HCT116 (cell line): ENCODE measurements at regions not wholly inside any gene's neighbourhood (a gene's known extent, or its start where the extent isn't known, plus 50 kb on each side); places are given as distances from the start of the nearest gene placed in this dataset.

ENCODE experiments used
- ATAC-seq: fragments of 200-7000 bp; cut with Tn5 transposase; 2 replicates; pipeline ENCODE4 v1.9.1; 2020; ENCODE audit warnings: mild to moderate bottlenecking, moderate library complexity
- BruUV-seq: library from RNA; stranded (reverse); fragments of 400-500 nt; replicated peaks from 2 replicates; lab custom pipeline; 2021; lab: Mats Ljungman, UMichigan
- CTCF ChIA-PET: fragments of 300-600 bp; sonication (Branson Sonifier 250); formaldehyde crosslinking; loops from one replicate; lab custom pipeline; 2021; ENCODE audit warnings: antibody characterized with exemption; lab: Charles Lee
- POLR2A ChIA-PET: fragments of 300-600, 350-600 bp; sonication (Branson Sonifier 250); formaldehyde crosslinking; loops from one replicate; lab custom pipeline; 2021; ENCODE audit warnings: antibody characterized with exemption; lab: Charles Lee
- RAD21 ChIA-PET, 2 experiments: fragments of 300-600 bp; sonication (Branson Sonifier 250); formaldehyde crosslinking; loops; one replicate each; lab custom pipeline; 2023; ENCODE audit warnings: low total read pairs in 2 of 2; ENCODE audit not compliant: uncharacterized antibody in 2 of 2, unreplicated experiment in 2 of 2, low non-redundant PET in 1 of 2; lab: Charles Lee
- DNase-seq: peaks from one replicate; pipeline ENCODE4 v3.0.0-alpha.2; 2010; ENCODE audit warnings: low read depth, low spot score
- H2AFZ ChIP-seq: fragments of 200-600 bp; shearing (Covaris generic), sonication (generic); 2 replicates; pipeline ENCODE4 v1.6.1; 2017; ENCODE audit warnings: low read depth, mixed run types, mixed read lengths, antibody characterized with exemption, low read length; ENCODE audit not compliant: poor library complexity, severe bottlenecking
- H3K27ac ChIP-seq: 2 replicates; pipeline ENCODE4 v1.5.1; 2012; ENCODE audit warnings: low read depth, low read length
- H3K27me3 ChIP-seq: fragments of 200-600 bp; sonication (generic); 2 replicates; pipeline ENCODE4 v1.6.1; 2016; ENCODE audit warnings: mixed run types, low read length, mixed read lengths; ENCODE audit not compliant: insufficient read depth
- H3K36me3 ChIP-seq, 2 experiments: fragments of 200-500 bp in 1 of 2; fragments of 200-600 bp in 1 of 2; sonication (Bioruptor generic) in 1 of 2; sonication (generic) in 1 of 2; 2 replicates each; pipeline versions ENCODE4 v1.5.1 to v1.6.1; 2014 to 2016; ENCODE audit warnings: low read length in 2 of 2, inconsistent platforms in 1 of 2, mixed read lengths in 1 of 2, mixed run types in 1 of 2; ENCODE audit not compliant: insufficient read depth in 2 of 2, control insufficient read depth in 1 of 2
- H3K4me1 ChIP-seq, 2 experiments: fragments of 200-600 bp in 1 of 2; sonication (generic) in 1 of 2; 2 replicates each; pipeline versions ENCODE4 v1.5.1 to v1.6.1; 2012 to 2017; ENCODE audit warnings: low read length in 2 of 2, inconsistent platforms in 1 of 2, mild to moderate bottlenecking in 1 of 2, mixed read lengths in 1 of 2, mixed run types in 1 of 2, moderate library complexity in 1 of 2; ENCODE audit not compliant: insufficient read depth in 2 of 2, control insufficient read depth in 1 of 2
- H3K4me2 ChIP-seq: fragments of 200-600 bp; sonication (generic); 2 replicates; pipeline ENCODE4 v1.6.1; 2017; ENCODE audit warnings: mixed run types, low read length, mixed read lengths
- H3K4me3 ChIP-seq, 2 experiments: fragments of 200-600 bp in 1 of 2; sonication (generic) in 1 of 2; replicated peaks in 1 of 2; 2 replicates each; pipeline ENCODE4 v1.5.1; 2011 to 2016; ENCODE audit warnings: low read length in 2 of 2, control low read depth in 1 of 2, low read depth in 1 of 2, mild to moderate bottlenecking in 1 of 2, mixed read lengths in 1 of 2, mixed run types in 1 of 2
- H3K79me2 ChIP-seq: fragments of 200-600 bp; sonication (generic); 2 replicates; pipeline ENCODE4 v1.6.1; 2017; ENCODE audit warnings: mild to moderate bottlenecking, mixed run types, low read length, moderate library complexity, mixed read lengths; ENCODE audit not compliant: insufficient read depth
- H3K9ac ChIP-seq: fragments of 200-600 bp; sonication (generic); 2 replicates; pipeline ENCODE4 v1.6.1; 2016; ENCODE audit warnings: low read length, mixed read lengths
- H3K9me2 ChIP-seq: fragments of 200-600 bp; sonication (generic), shearing (Covaris generic); 2 replicates; pipeline ENCODE4 v1.6.1; 2017; ENCODE audit warnings: mixed run types, mild to moderate bottlenecking, moderate library complexity; ENCODE audit not compliant: insufficient read depth
- H3K9me3 ChIP-seq, 2 experiments: fragments of 200-500 bp in 1 of 2; fragments of 200-600 bp in 1 of 2; sonication (Bioruptor generic) in 1 of 2; sonication (generic) in 1 of 2; 2 replicates each; pipeline ENCODE4 v1.6.1; 2014 to 2017; ENCODE audit warnings: low read length in 2 of 2, mixed read lengths in 2 of 2, inconsistent platforms in 1 of 2, low read depth in 1 of 2, mild to moderate bottlenecking in 1 of 2, mixed run types in 1 of 2, moderate library complexity in 1 of 2; ENCODE audit not compliant: control insufficient read depth in 1 of 2, insufficient read depth in 1 of 2
- H4K20me1 ChIP-seq: fragments of 200-600 bp; sonication (generic), shearing (Covaris generic); 2 replicates; pipeline ENCODE4 v1.6.1; 2017; ENCODE audit warnings: mixed run types, mild to moderate bottlenecking, moderate library complexity; ENCODE audit not compliant: insufficient read depth
- ATF3 ChIP-seq: IDR thresholded peaks from 2 replicates; pipeline ENCODE4 v1.6.1; 2012
- CEBPB ChIP-seq: IDR thresholded peaks from 2 replicates; pipeline ENCODE4 v1.6.1; 2012; ENCODE audit warnings: low read depth
- CTCF ChIP-seq, 3 experiments: fragments of 200-600 bp in 1 of 3; sonication (generic) in 1 of 3; IDR thresholded peaks in 2 of 3; conservative IDR thresholded peaks in 1 of 3; 2 replicates each; pipeline ENCODE4 v1.5.1; 2012 to 2017; ENCODE audit warnings: low read depth in 2 of 3, low read length in 2 of 3, antibody characterized with exemption in 1 of 3, borderline replicate concordance in 1 of 3, control low read depth in 1 of 3, mild to moderate bottlenecking in 1 of 3, mixed read lengths in 1 of 3, mixed run types in 1 of 3, moderate library complexity in 1 of 3; ENCODE audit not compliant: insufficient read depth in 1 of 3
- EZH2 ChIP-seq: fragments of 200-600 bp; sonication (generic); IDR thresholded peaks from 2 replicates; pipeline ENCODE4 v1.6.1; 2017; ENCODE audit warnings: antibody characterized with exemption, mixed run types
- EZH2phosphoT487 ChIP-seq: fragments of 200-600 bp; IDR thresholded peaks from 2 replicates; pipeline ENCODE4 v1.6.1; 2018; ENCODE audit warnings: antibody characterized with exemption, borderline replicate concordance
- FOSL1 ChIP-seq: IDR thresholded peaks from 2 replicates; pipeline ENCODE4 v1.6.1; 2012; ENCODE audit warnings: low read depth
- POLR2A ChIP-seq: IDR thresholded peaks from 2 replicates; pipeline ENCODE4 v1.7.0; 2011; ENCODE audit warnings: borderline replicate concordance; ENCODE audit not compliant: insufficient read depth, insufficient read length; ENCODE audit errors: extremely low read depth
- RAD21 ChIP-seq: IDR thresholded peaks from 2 replicates; pipeline ENCODE4 v1.6.1; 2012; ENCODE audit warnings: low read depth, mild to moderate bottlenecking
- SIN3A ChIP-seq: IDR thresholded peaks from 2 replicates; pipeline ENCODE4 v1.6.1; 2012; ENCODE audit warnings: low read depth
- SRF ChIP-seq: IDR thresholded peaks from 2 replicates; pipeline ENCODE4 v1.6.1; 2012; ENCODE audit warnings: low read depth
- YY1 ChIP-seq: IDR thresholded peaks from 2 replicates; pipeline ENCODE4 v1.6.1; 2011; ENCODE audit warnings: low read length, low read depth, moderate library complexity, mild to moderate bottlenecking; ENCODE audit not compliant: insufficient replicate concordance; ENCODE audit errors: extremely low read depth
- ZBTB33 ChIP-seq: IDR thresholded peaks from 2 replicates; pipeline ENCODE4 v1.6.1; 2011; ENCODE audit warnings: mild to moderate bottlenecking, low read length, moderate library complexity; ENCODE audit not compliant: insufficient replicate concordance; ENCODE audit errors: extremely low read depth
- intact Hi-C: fragments of 100-400 bp; cut with micrococcal nuclease; formaldehyde crosslinking; loops from 2 replicates; pipeline ENCODE4 v1.10.0; 2022

DNA sequence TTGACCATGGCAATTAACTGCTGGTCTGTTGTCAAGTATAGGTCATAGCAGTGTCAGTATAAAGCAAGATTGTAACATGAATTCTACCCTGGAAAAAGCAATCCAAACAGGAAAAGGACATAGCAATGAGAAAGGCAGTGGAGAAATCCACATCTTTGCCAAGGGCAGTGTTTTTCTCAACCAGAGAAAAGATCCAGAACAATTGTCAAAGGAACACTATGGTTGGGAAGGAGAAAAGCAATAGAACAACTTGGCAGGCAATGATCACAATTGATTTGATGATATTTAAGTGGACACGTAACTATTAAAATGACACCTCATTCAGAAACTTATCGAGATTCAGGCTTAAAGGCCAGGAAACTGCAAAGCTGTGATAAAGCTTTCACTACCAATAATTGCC lies 271.1 kb downstream of the DIPK2A start:
- H3K9me3 ChIP-seq = no peaks in the 10 kb centered on the region
- no TSS peak for BruUV-seq
- no peaks in the 10 kb centered on the region for H4K20me1 ChIP-seq
- no peak overlapping the region for H3K4me2 ChIP-seq
- DNase-seq (no peak), ATAC-seq (no peak)
- no peaks in the 10 kb centered on the region for H3K79me2 ChIP-seq
- ChIA-PET POLR2A (no interaction called here), CTCF (no interaction called here), RAD21 (no interaction called here)
- no peaks in the 10 kb centered on the region for H3K4me1 ChIP-seq
- no peak overlapping the region for H3K27ac ChIP-seq
- no peaks in the 10 kb centered on the region for H3K27me3 ChIP-seq
- TF ChIP-seq YY1 = no peak
- no peak for TF ChIP-seq POLR2A
- no peak for TF ChIP-seq RAD21
- no peak for TF ChIP-seq ATF3
- no peak for TF ChIP-seq EZH2
- TF ChIP-seq CEBPB = no peak
- no peak for TF ChIP-seq SIN3A
- no peak for TF ChIP-seq CTCF (IDR thresholded peaks at IDR 0.05 in 2 of 3, conservative IDR thresholded peaks at IDR 0.05 in 1 of 3; ENCODE audit: borderline replicate concordance in 1 of 3, insufficient read depth in 1 of 3, low read depth in 2 of 3, low read length in 2 of 3)
- intact Hi-C loops = no loop called here
- no peak overlapping the region for H3K9ac ChIP-seq
- H3K4me3 ChIP-seq = no peak overlapping the region
- no peak overlapping the region for H2AFZ ChIP-seq
- H3K9me2 ChIP-seq = no peaks in the 10 kb centered on the region
- no peaks in the 10 kb centered on the region for H3K36me3 ChIP-seq

GRCh38 chr3:144244662-144245061 lies 273.0 kb downstream of the DIPK2A start:
- Histone ChIP-seq H3K36me3 (no peaks in the 10 kb centered on the region), H3K9me2 (no peaks in the 10 kb centered on the region), H3K79me2 (no peaks in the 10 kb centered on the region), H4K20me1 (no peaks in the 10 kb centered on the region), H3K4me1 (no peaks in the 10 kb centered on the region), H2AFZ (no peak overlapping the region), H3K4me3 (no peak overlapping the region), H3K27me3 (no peaks in the 10 kb centered on the region), H3K4me2 (no peak overlapping the region), H3K9me3 (no peaks in the 10 kb centered on the region), H3K27ac (no peak overlapping the region), H3K9ac (no peak overlapping the region)
- intact Hi-C loops = no loop called here
- no TSS peak for BruUV-seq
- POLR2A ChIA-PET = no interaction called here
- CTCF ChIA-PET = no interaction called here
- ATAC-seq (0 out of 2 replicates have a peak, but pooled peaks have one; percentile 32), DNase-seq (no peak)
- TF ChIP-seq FOSL1 (no peak), ZBTB33 (no peak), POLR2A (no peak), RAD21 (0 out of 2 replicates have a peak, but pooled peaks have one; percentile 10), EZH2phosphoT487 (no peak), SRF (no peak), CTCF (IDR thresholded peaks at IDR 0.05 in 2 of 3, conservative IDR thresholded peaks at IDR 0.05 in 1 of 3; ENCODE audit: borderline replicate concordance in 1 of 3, insufficient read depth in 1 of 3, low read depth in 2 of 3, low read length in 2 of 3) (0 out of 6 replicates have a peak, but pooled peaks of 2 of the 3 experiments have one; percentile 4 to 13)
- RAD21 ChIA-PET = no interaction called here
